ENCODE measurements at regions not wholly inside any gene's neighbourhood (a gene's known extent, or its start where the extent isn't known, plus 50 kb on each side); places are given as distances from the start of the nearest gene placed in this dataset.

GRCh38 chr7:41879403-41879802, 176.5 kb upstream of the INHBA start:
- no peak overlapping the region for H3K27ac ChIP-seq
- no peak overlapping the region for H3K4me3 ChIP-seq

DNA sequence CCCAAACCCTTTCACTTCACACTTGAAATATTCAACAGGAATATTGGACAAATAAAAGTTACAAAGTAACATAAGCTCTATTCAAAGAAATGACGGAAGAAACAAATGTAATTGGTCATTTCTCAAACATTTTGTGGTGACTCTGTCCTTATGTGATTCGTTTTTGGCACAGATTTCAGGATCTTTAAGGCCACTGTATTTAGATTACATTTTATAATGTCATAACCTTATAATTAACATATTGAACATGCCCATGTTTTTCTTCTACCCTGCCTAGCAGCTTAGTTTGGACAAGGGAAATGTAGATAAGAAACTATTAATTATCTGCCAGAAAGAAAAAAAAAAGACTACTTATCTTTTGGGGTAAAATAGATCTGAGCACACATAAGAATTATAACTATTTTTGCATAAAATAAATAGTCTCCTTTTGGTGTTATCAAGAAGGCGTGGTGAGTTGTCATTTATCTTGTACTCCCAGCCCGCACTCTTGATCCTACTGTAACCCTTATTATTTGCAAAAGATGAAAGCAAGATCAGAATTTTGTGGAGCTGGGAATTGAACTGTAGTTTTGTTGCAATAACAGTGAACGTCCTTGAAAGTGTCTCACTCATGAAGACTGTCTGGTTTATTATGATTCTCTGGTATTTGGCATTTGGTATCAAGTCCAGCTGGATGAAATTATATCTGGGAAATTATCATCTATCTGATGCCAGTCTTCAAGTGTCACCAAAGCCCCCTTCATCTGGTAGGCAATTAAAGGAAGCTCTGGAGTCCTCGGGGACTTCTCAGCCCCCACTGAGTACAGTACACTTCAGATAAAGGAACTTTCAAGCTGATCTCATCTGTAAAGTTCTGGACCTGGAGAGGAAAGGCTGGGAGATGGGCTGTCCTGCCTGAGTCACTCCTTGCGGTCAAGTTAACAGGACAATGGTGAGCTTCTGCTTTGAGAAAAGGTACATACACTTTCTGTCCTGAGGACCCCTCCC, 175.7 kb upstream of the INHBA start:
- Histone ChIP-seq H3K4me3 (no peak overlapping the region), H3K27ac (no peak overlapping the region)

DNA sequence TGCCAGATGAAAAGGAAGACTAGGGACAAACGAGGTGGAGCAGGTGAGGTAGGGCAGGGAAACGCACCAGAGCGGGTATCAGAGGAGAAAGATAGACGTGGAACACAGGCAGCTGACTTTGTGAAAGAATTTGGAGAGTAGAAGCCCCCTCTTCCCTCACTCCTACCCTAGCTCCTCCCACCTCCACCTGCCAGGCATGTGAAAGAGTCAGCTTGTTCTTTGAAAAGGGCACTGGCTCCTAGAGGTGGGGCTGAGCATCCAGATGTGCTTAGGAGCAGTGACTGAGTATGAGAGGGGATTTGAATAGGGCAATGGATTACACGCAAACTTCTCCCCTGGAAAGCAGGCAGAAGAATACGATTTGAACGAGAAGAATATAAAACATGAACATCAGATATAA, 174.2 kb upstream of the INHBA start:
- Histone ChIP-seq H3K27ac (no peak overlapping the region), H3K4me3 (no peak overlapping the region)

- no peak overlapping the region for H3K27ac ChIP-seq
- H3K4me3 ChIP-seq = no peak overlapping the region
Measured at GRCh38 chr7:41875513-41875912, 172.6 kb upstream of the INHBA start.

DNA sequence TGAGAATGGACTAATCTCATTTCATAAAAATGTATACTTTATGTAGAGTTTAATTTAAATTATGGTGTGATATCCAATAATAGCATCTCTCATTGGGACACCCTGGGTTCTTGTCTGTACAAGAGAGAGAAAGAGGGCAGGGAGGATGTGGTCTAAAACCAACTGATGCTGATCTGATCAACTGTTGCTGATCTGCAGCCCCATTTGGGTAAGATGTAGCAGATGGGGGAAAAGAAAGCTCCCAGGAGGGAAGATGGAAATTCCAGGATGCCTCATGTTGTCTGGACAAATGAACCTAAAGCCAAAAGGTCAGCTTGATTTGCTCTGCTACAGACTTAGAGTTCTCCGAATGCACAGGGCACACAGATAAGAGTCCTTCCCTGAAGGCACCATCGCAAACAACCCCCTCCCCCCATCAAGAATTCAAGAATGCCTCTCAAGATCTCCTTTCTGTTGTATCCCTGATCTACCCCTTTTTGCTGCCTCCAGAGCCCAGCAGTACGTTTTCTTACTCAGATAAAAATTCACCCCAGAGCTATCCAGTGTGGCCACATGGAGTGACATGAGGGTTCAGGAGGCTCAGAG, 171.4 kb upstream of the INHBA start:
- Histone ChIP-seq H3K27ac (no peak overlapping the region), H3K4me3 (no peak overlapping the region)

- H3K27ac ChIP-seq = no peak overlapping the region
- H3K4me3 ChIP-seq = no peak overlapping the region
Measured at GRCh38 chr7:41873741-41874140, 170.9 kb upstream of the INHBA start.

GRCh38 chr7:41872966-41873365, 170.1 kb upstream of the INHBA start:
- Histone ChIP-seq H3K27ac (no peak overlapping the region), H3K4me3 (no peak overlapping the region)

DNA sequence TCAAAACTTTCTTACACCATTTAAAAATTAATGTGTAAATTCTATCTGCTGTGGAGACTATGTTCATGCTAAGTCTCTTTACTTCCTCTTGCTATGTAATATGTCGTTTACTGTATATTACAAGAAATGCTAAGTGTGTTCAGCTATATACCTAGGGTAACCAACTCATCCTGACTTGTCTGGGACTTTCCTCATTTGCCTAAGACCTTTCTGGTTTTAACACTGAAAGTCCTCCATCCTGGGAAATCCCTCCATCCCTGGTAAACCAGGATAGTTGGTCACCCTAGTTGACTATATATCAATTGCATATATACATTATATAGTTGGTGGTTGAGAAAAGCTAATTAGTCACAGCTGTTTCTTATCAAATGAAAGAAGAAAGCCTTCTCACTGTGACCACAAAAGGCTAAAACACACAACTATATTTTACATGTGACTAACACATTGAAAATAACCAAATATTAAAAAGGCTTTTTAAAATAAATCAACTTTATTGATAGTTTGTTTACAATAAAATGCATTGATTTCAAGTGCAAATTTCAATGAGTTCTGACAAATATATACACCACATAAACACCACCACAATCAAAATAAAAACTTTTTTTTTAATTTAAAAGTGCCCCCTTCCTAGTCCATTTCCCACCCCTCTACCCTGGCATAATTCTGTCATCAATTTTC, 167.7 kb upstream of the INHBA start:
- no peak overlapping the region for H3K4me3 ChIP-seq
- H3K27ac ChIP-seq = peak overlapping the region in 6 of 21 experiments; percentile 14 to 54 (median 37)

DNA sequence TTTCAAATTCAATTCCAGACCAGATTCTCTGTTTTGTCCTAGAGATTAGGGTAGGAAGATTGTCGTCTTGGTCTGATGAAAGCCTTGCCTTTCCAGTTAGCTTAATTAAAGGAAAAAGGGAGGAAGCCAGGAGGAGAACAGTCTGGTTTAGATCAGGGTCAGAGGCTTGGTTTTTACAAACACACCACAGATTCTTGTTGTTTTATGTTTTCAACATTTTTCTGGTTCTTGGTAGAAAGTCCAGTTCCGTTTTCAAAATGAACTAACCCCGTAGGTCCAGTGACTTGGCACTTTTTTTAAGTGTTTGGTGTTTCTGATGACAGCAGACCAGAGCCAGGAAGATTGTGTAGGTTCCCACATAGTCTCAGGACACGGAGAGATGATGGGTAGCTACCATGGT, 167.1 kb upstream of the INHBA start:
- H3K4me3 ChIP-seq = no peak overlapping the region
- peak overlapping the region in 7 of 21 experiments; percentile 7 to 54 (median 34) for H3K27ac ChIP-seq

DNA sequence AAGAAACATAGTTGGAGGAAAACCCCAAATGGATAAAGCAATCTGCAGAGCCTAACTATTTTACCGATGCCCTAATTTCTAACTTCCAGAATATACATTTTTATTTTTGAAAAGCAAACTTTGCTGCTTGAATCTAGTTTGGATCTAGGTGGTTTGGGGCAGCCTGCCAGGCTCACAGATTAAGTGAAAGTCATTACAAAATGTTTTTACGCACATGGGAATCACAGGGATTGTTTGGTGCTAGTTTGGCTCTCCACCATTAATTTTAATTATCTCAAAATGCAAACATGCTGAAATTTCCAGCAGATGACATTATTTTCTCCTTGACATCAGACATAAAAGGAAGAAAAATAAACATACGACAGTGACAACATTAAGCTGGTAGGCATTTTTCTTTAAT, 166.7 kb upstream of the INHBA start:
- Histone ChIP-seq H3K4me3 (no peak overlapping the region), H3K27ac (peak overlapping the region in 5 of 21 experiments; percentile 7 to 54 (median 34))

GRCh38 chr7:41869091-41869490, 166.2 kb upstream of the INHBA start:
- H3K4me3 ChIP-seq = no peak overlapping the region
- peak overlapping the region in 1 of 21 experiments; percentile 40 for H3K27ac ChIP-seq

DNA sequence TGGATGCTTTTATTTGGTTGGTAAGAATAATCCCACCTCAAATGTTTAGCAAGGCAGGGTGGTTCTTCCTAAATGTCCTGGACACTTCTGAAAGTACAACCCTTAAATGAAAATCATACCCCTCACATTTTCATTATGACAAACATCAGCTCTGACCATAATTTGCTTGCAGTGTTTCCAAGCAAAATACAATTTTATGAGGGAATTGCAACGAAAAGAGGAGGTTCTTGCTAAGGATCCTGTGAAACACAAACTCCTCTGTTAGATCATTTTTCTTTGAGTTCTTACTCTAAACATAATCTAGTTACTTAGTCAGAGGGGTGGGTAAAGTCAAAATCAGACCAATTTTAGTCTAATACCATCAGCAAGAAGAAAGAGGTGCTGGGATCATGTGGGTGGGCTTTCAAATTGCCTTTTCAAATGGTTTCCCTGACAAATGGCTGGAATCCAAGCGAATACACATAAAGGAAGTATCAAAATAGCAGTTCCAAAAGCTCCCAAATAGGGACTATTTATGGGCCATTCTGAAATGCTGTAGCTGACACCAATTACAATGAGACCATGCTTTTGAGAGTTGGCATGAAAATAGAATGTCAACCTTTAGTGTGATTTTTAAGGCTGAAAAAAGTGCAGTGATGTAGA, 164.9 kb upstream of the INHBA start:
- no peak overlapping the region for H3K27ac ChIP-seq

DNA sequence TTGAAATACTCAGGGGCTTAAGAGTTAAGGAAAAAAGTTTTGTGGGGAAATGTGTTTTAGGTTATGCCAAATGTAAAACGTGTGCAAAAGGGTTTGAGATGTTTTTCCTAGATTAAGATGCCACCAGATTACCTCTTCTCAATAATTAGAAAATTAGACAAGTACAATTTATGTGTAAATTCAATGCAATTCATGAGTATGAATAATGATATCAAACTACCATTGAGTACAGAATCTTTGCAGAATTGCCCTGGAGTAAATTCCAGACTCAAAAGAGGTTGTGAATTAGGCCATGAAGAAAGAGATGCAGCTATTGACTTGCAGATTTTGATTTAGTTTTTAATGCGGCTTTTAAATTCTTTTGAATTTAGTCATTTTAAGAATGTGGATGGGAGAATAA, 159.4 kb upstream of the INHBA start:
- Histone ChIP-seq H3K27ac (no peak overlapping the region), H3K4me3 (no peak overlapping the region)

More for the DNA sequence above, 164.9 kb upstream of the INHBA start:
- H3K4me3 ChIP-seq = no peak overlapping the region

GRCh38 chr7:41861642-41862041, 158.8 kb upstream of the INHBA start:
- Histone ChIP-seq H3K27ac (no peak overlapping the region), H3K4me3 (no peak overlapping the region)

GRCh38 chr7:41858201-41858600, 155.3 kb upstream of the INHBA start:
- no peak overlapping the region for H3K4me3 ChIP-seq
- H3K27ac ChIP-seq = no peak overlapping the region

- no peak overlapping the region for H3K27ac ChIP-seq
- no peak overlapping the region for H3K4me3 ChIP-seq
Measured at GRCh38 chr7:41855798-41856197, 152.9 kb upstream of the INHBA start.

- Histone ChIP-seq H3K4me3 (no peak overlapping the region), H3K27ac (no peak overlapping the region)
Measured at GRCh38 chr7:41847606-41848005, 144.7 kb upstream of the INHBA start.

DNA sequence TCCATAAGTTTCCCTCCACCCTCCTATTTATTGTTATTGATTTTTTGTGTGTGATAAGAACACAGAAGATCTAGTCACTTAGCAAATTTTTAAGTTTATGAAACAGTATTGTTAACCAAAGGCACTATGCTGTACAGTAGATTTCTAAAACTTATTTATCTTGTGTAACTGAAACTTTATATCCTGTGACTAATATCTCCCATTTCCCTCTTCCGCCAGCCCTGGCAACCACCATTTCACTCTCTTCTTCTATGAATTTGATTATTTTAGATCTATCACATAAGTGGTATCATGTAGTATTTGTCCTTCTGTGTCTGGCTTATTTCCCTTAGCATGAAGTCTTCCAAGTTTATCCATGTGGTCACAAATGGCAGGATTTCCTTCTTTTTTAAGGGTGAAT, 144.3 kb upstream of the INHBA start:
- no peak overlapping the region for H3K27ac ChIP-seq
- no peak overlapping the region for H3K4me3 ChIP-seq

- H3K27ac ChIP-seq = no peak overlapping the region
- H3K4me3 ChIP-seq = no peak overlapping the region
Measured at GRCh38 chr7:41842956-41843355, 140.1 kb upstream of the INHBA start.

GRCh38 chr7:41837916-41838315, 135.0 kb upstream of the INHBA start:
- H3K27ac ChIP-seq = no peak overlapping the region
- H3K4me3 ChIP-seq = no peak overlapping the region
